ENCODE measurements at regions not wholly inside any gene's neighbourhood (a gene's known extent, or its start where the extent isn't known, plus 50 kb on each side); places are given as distances from the start of the nearest gene placed in this dataset.
"Not testable (repeated sequence)": the region's sequence is repeated elsewhere in the genome, so short reads cannot be mapped to it uniquely, and the experiment has no call there.

- TF ChIP-seq POLR2AphosphoS5 (IDR thresholded peaks at IDR 0.05) = no peak
- TF ChIP-seq CTCF (IDR thresholded peaks at IDR 0.05) = no peak
- no peak for TF ChIP-seq POLR2A (IDR thresholded peaks at IDR 0.05)
- no peak for TF ChIP-seq EP300 (IDR thresholded peaks at IDR 0.05)
- Histone ChIP-seq H3K9me3 (no peaks in the 10 kb centered on the region), H3K27ac (no peak overlapping the region), H3K27me3 (no peaks in the 10 kb centered on the region), H3K36me3 (no peaks in the 10 kb centered on the region), H3K4me3 (no peak overlapping the region), H3K4me1 (no peaks in the 10 kb centered on the region)
- no peak for ATAC-seq
- WGBS, 2 donors (ENCODE audit: low coverage in 1 of 2) = 65% methylated on average over 2 of the region's 2 CpGs; no CpG with 5 or more reads in 1 of the 2 donors
Observed at GRCh38 chr6:48658915-48659314, 547.9 kb upstream of the PTCHD4 start.

GRCh38 chr6:48641544-48641943, 530.5 kb upstream of the PTCHD4 start:
- no peaks in the 10 kb centered on the region for H3K36me3 ChIP-seq
- 41 to 68% methylated on average over 2 of the region's 2 CpGs for WGBS, 2 donors (ENCODE audit: low coverage in 1 of 2)
- ATAC-seq = no peak
- H3K4me3 ChIP-seq = no peak overlapping the region
- no peak overlapping the region for H3K27ac ChIP-seq
- no peaks in the 10 kb centered on the region for H3K27me3 ChIP-seq
- no peaks in the 10 kb centered on the region for H3K4me1 ChIP-seq
- TF ChIP-seq POLR2A (IDR thresholded peaks at IDR 0.05) (no peak), POLR2AphosphoS5 (IDR thresholded peaks at IDR 0.05) (no peak), EP300 (IDR thresholded peaks at IDR 0.05) (no peak), CTCF (IDR thresholded peaks at IDR 0.05) (no peak)
- H3K9me3 ChIP-seq = no peaks in the 10 kb centered on the region

- H3K4me1 ChIP-seq, H3K36me3 ChIP-seq, H3K27me3 ChIP-seq, H3K27ac ChIP-seq, H3K9me3 ChIP-seq, ATAC-seq, H3K4me3 ChIP-seq: not testable (repeated sequence)
- WGBS, 2 donors (ENCODE audit: low coverage in 1 of 2) = 22 to 27% methylated on average over 1 of the region's 1 CpG
Observed at GRCh38 chr6:48638796-48639195, 527.8 kb upstream of the PTCHD4 start.

GRCh38 chr6:48630511-48630910, 519.5 kb upstream of the PTCHD4 start:
- H3K36me3 ChIP-seq = no peaks in the 10 kb centered on the region
- H3K27ac ChIP-seq = no peak overlapping the region
- no peaks in the 10 kb centered on the region for H3K4me1 ChIP-seq
- no peaks in the 10 kb centered on the region for H3K9me3 ChIP-seq
- no peak for ATAC-seq
- WGBS, 2 donors (ENCODE audit: low coverage in 1 of 2) = 65 to 75% methylated on average over 1 of the region's 1 CpG
- no peak overlapping the region for H3K4me3 ChIP-seq
- TF ChIP-seq EP300 (IDR thresholded peaks at IDR 0.05) = no peak
- TF ChIP-seq CTCF (IDR thresholded peaks at IDR 0.05) = no peak
- TF ChIP-seq POLR2A (IDR thresholded peaks at IDR 0.05) = no peak
- TF ChIP-seq POLR2AphosphoS5 (IDR thresholded peaks at IDR 0.05) = no peak
- H3K27me3 ChIP-seq = no peaks in the 10 kb centered on the region

GRCh38 chr6:48628316-48628715, 517.3 kb upstream of the PTCHD4 start:
- H3K4me1 ChIP-seq = no peaks in the 10 kb centered on the region
- H3K27ac ChIP-seq = no peak overlapping the region
- no peak for ATAC-seq
- WGBS, 2 donors (ENCODE audit: low coverage in 1 of 2) = 55 to 87% methylated on average over 1 to 3 of the region's 3 CpGs
- no peaks in the 10 kb centered on the region for H3K27me3 ChIP-seq
- H3K9me3 ChIP-seq = no peaks in the 10 kb centered on the region
- no peak overlapping the region for H3K4me3 ChIP-seq
- H3K36me3 ChIP-seq = no peaks in the 10 kb centered on the region
- TF ChIP-seq POLR2A (IDR thresholded peaks at IDR 0.05) (no peak), POLR2AphosphoS5 (IDR thresholded peaks at IDR 0.05) (no peak)

- Histone ChIP-seq H3K4me1 (no peaks in the 10 kb centered on the region), H3K27ac (no peak overlapping the region), H3K36me3 (no peaks in the 10 kb centered on the region), H3K27me3 (no peaks in the 10 kb centered on the region), H3K4me3 (no peak overlapping the region), H3K9me3 (no peaks in the 10 kb centered on the region)
- TF ChIP-seq EP300 (IDR thresholded peaks at IDR 0.05) (no peak), POLR2AphosphoS5 (IDR thresholded peaks at IDR 0.05) (no peak), CTCF (IDR thresholded peaks at IDR 0.05) (no peak), POLR2A (IDR thresholded peaks at IDR 0.05) (no peak)
- ATAC-seq = no peak
Observed at GRCh38 chr6:48626421-48626820, 515.4 kb upstream of the PTCHD4 start.

Measured in gastroesophageal sphincter (tissue), 4 donors.